Fibroblast of lung (primary cell): ENCODE measurements at regions not wholly inside any gene's neighbourhood (a gene's known extent, or its start where the extent isn't known, plus 50 kb on each side); places are given as distances from the start of the nearest gene placed in this dataset.

ENCODE experiments used
- DNase-seq, 2 donors: peaks; one replicate each; pipeline versions ENCODE4 v3.0.0 to v3.0.0-alpha.2; 2010; ENCODE audit warnings: low read depth in 2 of 2
- H2AFZ ChIP-seq: 2 replicates; pipeline ENCODE4 v1.5.1; 2012; ENCODE audit warnings: low read length, control low read depth, inconsistent platforms
- H3K27ac ChIP-seq: 2 replicates; pipeline ENCODE4 v1.5.1; 2011; ENCODE audit warnings: low read length, control low read depth; ENCODE audit not compliant: insufficient read depth
- H3K27me3 ChIP-seq: 2 replicates; pipeline ENCODE4 v1.5.1; 2011; ENCODE audit warnings: mild to moderate bottlenecking, low read length; ENCODE audit not compliant: control insufficient read depth, insufficient read depth
- H3K36me3 ChIP-seq: 2 replicates; pipeline ENCODE4 v1.5.1; 2011; ENCODE audit warnings: low read length; ENCODE audit not compliant: control insufficient read depth, insufficient read depth
- H3K4me1 ChIP-seq: 2 replicates; pipeline ENCODE4 v1.5.1; 2011; ENCODE audit warnings: low read length; ENCODE audit not compliant: control insufficient read depth, insufficient read depth; ENCODE audit errors: extremely low read depth
- H3K4me2 ChIP-seq: 2 replicates; pipeline ENCODE4 v1.5.1; 2011; ENCODE audit warnings: low read length, control low read depth; ENCODE audit not compliant: insufficient read depth; ENCODE audit errors: extremely low read depth
- H3K4me3 ChIP-seq, 4 experiments: fragments of 200-600 bp in 1 of 4; sonication (generic) in 1 of 4; replicated peaks in 1 of 4; 2 replicates each; pipeline ENCODE4 v1.5.1; 2011 to 2016; ENCODE audit warnings: low read length in 4 of 4, low read depth in 3 of 4, mild to moderate bottlenecking in 3 of 4, control low read depth in 2 of 4, inconsistent platforms in 1 of 4, mixed read lengths in 1 of 4; ENCODE audit not compliant: insufficient read depth in 1 of 4; ENCODE audit errors: control extremely low read depth in 1 of 4
- H3K79me2 ChIP-seq: 2 replicates; pipeline ENCODE4 v1.5.1; 2012; ENCODE audit warnings: mild to moderate bottlenecking, low read length, inconsistent platforms; ENCODE audit not compliant: control insufficient read depth, insufficient read depth
- H3K9ac ChIP-seq: 2 replicates; pipeline ENCODE4 v1.5.1; 2011; ENCODE audit warnings: mild to moderate bottlenecking, low read length, control low read depth; ENCODE audit not compliant: insufficient read depth
- H3K9me3 ChIP-seq: 2 replicates; pipeline ENCODE4 v1.5.1; 2012; ENCODE audit warnings: low read depth, low read length; ENCODE audit not compliant: control insufficient read depth, insufficient read depth
- H4K20me1 ChIP-seq: 2 replicates; pipeline ENCODE4 v1.5.1; 2011; ENCODE audit warnings: low read length; ENCODE audit not compliant: control insufficient read depth, insufficient read depth; ENCODE audit errors: extremely low read depth
- EZH2 ChIP-seq: IDR thresholded peaks from 2 replicates; pipeline ENCODE4 v1.5.1; 2012; ENCODE audit warnings: low read length, control low read depth, mild to moderate bottlenecking; ENCODE audit errors: missing control alignments
- TF ChIP-seq, protein P1 (sequence below), 2 donors: IDR thresholded peaks in 1 of 2; conservative IDR thresholded peaks in 1 of 2; 1 replicate in 1 of 2; 2 replicates in 1 of 2; pipeline ENCODE4 v1.5.1; 2011 to 2012; ENCODE audit warnings: low read length in 2 of 2, control low read depth in 1 of 2, inconsistent platforms in 1 of 2, low read depth in 1 of 2, mild to moderate bottlenecking in 1 of 2

DNA sequence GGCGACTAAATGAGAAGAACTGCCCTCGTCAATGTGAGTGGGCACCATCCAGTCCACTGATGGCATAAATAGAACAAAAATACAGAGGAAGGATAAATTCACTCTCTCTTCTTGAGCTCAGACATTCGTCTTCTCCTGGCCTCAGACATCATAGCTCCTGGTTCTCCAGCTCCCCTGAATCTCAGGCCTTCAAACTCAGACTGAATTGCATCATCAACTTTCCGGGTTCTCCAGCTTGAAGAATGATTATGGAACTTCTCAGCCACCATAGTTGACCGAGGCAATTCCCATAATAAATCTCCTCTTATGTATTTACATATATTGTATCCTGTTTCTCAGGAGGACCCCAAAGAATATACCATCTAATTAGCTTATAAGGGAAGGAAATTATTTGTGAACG lies 55.0 kb upstream of the FNDC3A start:
- DNase-seq = no peak
- Histone ChIP-seq H3K79me2 (no peaks in the 10 kb centered on the region), H3K4me1 (no peaks in the 10 kb centered on the region), H3K4me3 (no peak overlapping the region), H3K27ac (no peak overlapping the region), H3K27me3 (peaks cover 5% of the 10 kb centered on the region), H3K9me3 (no peaks in the 10 kb centered on the region), H3K9ac (no peak overlapping the region), H4K20me1 (no peaks in the 10 kb centered on the region), H2AFZ (no peak overlapping the region), H3K36me3 (no peaks in the 10 kb centered on the region), H3K4me2 (no peak overlapping the region)
- TF ChIP-seq, protein P1, sequence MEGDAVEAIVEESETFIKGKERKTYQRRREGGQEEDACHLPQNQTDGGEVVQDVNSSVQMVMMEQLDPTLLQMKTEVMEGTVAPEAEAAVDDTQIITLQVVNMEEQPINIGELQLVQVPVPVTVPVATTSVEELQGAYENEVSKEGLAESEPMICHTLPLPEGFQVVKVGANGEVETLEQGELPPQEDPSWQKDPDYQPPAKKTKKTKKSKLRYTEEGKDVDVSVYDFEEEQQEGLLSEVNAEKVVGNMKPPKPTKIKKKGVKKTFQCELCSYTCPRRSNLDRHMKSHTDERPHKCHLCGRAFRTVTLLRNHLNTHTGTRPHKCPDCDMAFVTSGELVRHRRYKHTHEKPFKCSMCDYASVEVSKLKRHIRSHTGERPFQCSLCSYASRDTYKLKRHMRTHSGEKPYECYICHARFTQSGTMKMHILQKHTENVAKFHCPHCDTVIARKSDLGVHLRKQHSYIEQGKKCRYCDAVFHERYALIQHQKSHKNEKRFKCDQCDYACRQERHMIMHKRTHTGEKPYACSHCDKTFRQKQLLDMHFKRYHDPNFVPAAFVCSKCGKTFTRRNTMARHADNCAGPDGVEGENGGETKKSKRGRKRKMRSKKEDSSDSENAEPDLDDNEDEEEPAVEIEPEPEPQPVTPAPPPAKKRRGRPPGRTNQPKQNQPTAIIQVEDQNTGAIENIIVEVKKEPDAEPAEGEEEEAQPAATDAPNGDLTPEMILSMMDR (conservative IDR thresholded peaks at IDR 0.05 in 1 of 2, IDR thresholded peaks at IDR 0.05 in 1 of 2; ENCODE audit: low read depth in 1 of 2, low read length in 2 of 2) = no peak
- TF ChIP-seq EZH2 = no peak

DNA sequence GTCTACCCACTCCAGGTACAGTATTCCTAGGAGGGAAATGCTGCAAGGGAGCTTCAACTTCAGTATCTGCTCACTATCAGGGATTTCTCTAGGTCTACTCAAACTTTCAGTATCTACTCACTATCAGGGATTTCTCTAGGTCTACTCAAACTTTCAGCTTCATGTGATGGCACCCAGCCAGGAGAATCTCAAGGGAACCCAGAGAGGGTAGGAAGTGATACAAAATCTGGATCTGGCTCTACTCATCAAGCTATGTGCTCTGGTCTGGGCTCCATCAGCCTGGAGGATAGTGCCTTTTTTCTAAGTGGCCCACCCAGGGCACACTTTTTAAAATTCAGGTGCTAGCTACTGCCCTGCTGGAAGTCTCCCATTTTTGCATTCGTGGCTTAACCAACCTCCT lies 52.3 kb upstream of the FNDC3A start:
- TF ChIP-seq EZH2 = no peak
- TF ChIP-seq, protein P1 (conservative IDR thresholded peaks at IDR 0.05 in 1 of 2, IDR thresholded peaks at IDR 0.05 in 1 of 2; ENCODE audit: low read depth in 1 of 2, low read length in 2 of 2) = no peak
- no peaks in the 10 kb centered on the region for H3K4me1 ChIP-seq

DNA sequence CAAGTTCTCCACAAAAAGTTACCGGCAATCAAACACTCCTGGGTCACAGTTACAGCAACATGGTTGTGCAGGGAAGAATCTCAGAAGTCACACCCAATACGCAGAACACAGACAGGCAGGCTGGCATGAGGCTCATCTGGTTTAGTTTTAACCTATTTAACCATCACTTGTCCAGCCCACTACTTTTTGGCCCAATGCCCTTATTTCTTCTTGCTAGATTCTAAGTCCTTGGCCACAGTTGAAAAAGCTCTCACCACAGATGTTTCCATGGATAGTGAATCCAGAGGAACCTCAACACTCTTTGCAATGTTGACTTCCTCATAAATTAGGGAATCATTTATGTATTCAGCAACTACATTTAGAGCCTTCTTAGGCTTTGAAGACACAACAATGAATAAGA lies 50.7 kb upstream of the FNDC3A start:
- TF ChIP-seq EZH2 = no peak
- TF ChIP-seq, protein P1 (conservative IDR thresholded peaks at IDR 0.05 in 1 of 2, IDR thresholded peaks at IDR 0.05 in 1 of 2; ENCODE audit: low read depth in 1 of 2, low read length in 2 of 2) = no peak
- Histone ChIP-seq H3K36me3 (no peaks in the 10 kb centered on the region), H4K20me1 (no peaks in the 10 kb centered on the region), H3K79me2 (no peaks in the 10 kb centered on the region), H3K27ac (no peak overlapping the region), H3K4me1 (no peaks in the 10 kb centered on the region), H3K9ac (no peak overlapping the region), H3K4me2 (no peak overlapping the region), H2AFZ (no peak overlapping the region), H3K4me3 (no peak overlapping the region), H3K9me3 (no peaks in the 10 kb centered on the region), H3K27me3 (peaks cover 5% of the 10 kb centered on the region)
- no peak for DNase-seq

More for the DNA sequence above, 52.3 kb upstream of the FNDC3A start:
- Histone ChIP-seq H3K79me2 (no peaks in the 10 kb centered on the region), H4K20me1 (no peaks in the 10 kb centered on the region), H3K9me3 (no peaks in the 10 kb centered on the region), H3K4me2 (no peak overlapping the region), H3K9ac (no peak overlapping the region), H3K27me3 (peaks cover 5% of the 10 kb centered on the region), H2AFZ (no peak overlapping the region), H3K4me3 (no peak overlapping the region), H3K36me3 (no peaks in the 10 kb centered on the region), H3K27ac (no peak overlapping the region)
- no peak for DNase-seq
